ENCODE measurements at regions not wholly inside any gene's neighbourhood (a gene's known extent, or its start where the extent isn't known, plus 50 kb on each side); places are given as distances from the start of the nearest gene placed in this dataset.
A peak's percentile ranks its signal among the peaks of the same experiment; 100 is the strongest.

GRCh38 chr17:54007855-54008254, 185.1 kb downstream of the KIF2B start:
- POLR2A ChIA-PET (ENCODE audit: partially characterized antibody): no interaction called here
- no peak overlapping the region for H3K14ac ChIP-seq (ENCODE audit: insufficient read length)
- no peak overlapping the region for H2BK12ac ChIP-seq (ENCODE audit: low read depth, low read length)
- H3K36me3 ChIP-seq (ENCODE audit: control insufficient read depth in 2 of 4, insufficient read depth in 4 of 4, low read length in 3 of 4): no peaks in the 10 kb centered on the region
- no peak overlapping the region for H3K56ac ChIP-seq (replicated peaks; ENCODE audit: insufficient read length, low read depth, low read length)
- no peak overlapping the region for H3K18ac ChIP-seq (ENCODE audit: extremely low read depth, low read length)
- 88% methylated on average over 2 of the region's 2 CpGs; no CpG with 5 or more reads in 1 of the 2 experiments for WGBS, 2 experiments (ENCODE audit: extremely low coverage in 1 of 2, insufficient coverage in 1 of 2, insufficient read length in 1 of 2, insufficient replicate concordance in 2 of 2, low coverage in 1 of 2, low lambda C conversion rate in 2 of 2, missing lambda C conversion rate in 1 of 2)
- H2AFZ ChIP-seq (ENCODE audit: low read length): no peak overlapping the region
- H2BK15ac ChIP-seq (ENCODE audit: low read length): no peak overlapping the region
- H3K27ac ChIP-seq (ENCODE audit: low read depth, low read length): no peak overlapping the region
- H4K20me1 ChIP-seq (replicated peaks in 1 of 2; ENCODE audit: control insufficient read depth in 1 of 2, insufficient read depth in 2 of 2, low read length in 2 of 2): no peaks in the 10 kb centered on the region
- no peak overlapping the region for H2AK5ac ChIP-seq (ENCODE audit: low read depth, low read length)
- no peak overlapping the region for H4K91ac ChIP-seq (replicated peaks; ENCODE audit: insufficient read length, low read length)
- no peaks in the 10 kb centered on the region for H3K27me3 ChIP-seq (replicated peaks in 1 of 4; ENCODE audit: control insufficient read depth in 3 of 4, extremely low read depth in 1 of 4, insufficient read depth in 3 of 4, low read length in 3 of 4)
- no peak overlapping the region for H2BK20ac ChIP-seq (ENCODE audit: low read length)
- H3K4me3 ChIP-seq (ENCODE audit: extremely low read depth in 1 of 4, insufficient read depth in 2 of 4, low read depth in 3 of 4, low read length in 4 of 4): no peak overlapping the region
- H3K79me1 ChIP-seq (ENCODE audit: low read depth, low read length): no peaks in the 10 kb centered on the region
- H3K23ac ChIP-seq (ENCODE audit: insufficient read length): no peak overlapping the region
- H3K9ac ChIP-seq (replicated peaks in 1 of 4; ENCODE audit: extremely low read depth in 1 of 4, low read depth in 3 of 4, low read length in 3 of 4): no peak overlapping the region
- H4K8ac ChIP-seq (ENCODE audit: extremely low read depth, insufficient read depth, low read length): no peak overlapping the region
- CTCF ChIA-PET (ENCODE audit: partially characterized antibody): no interaction called here
- H4K5ac ChIP-seq (ENCODE audit: insufficient read length, low read depth, low read length): no peak overlapping the region
- TF ChIP-seq ATF2 (IDR thresholded peaks at IDR 0.05; ENCODE audit: low read length) (no peak), RAD21 (IDR thresholded peaks at IDR 0.05 in 1 of 2, conservative IDR thresholded peaks at IDR 0.05 in 1 of 2; ENCODE audit: low read depth in 2 of 2, low read length in 2 of 2) (peak; percentile 20 to 42; a peak in 2 of 4 replicates)
- TF ChIP-seq, protein P1, sequence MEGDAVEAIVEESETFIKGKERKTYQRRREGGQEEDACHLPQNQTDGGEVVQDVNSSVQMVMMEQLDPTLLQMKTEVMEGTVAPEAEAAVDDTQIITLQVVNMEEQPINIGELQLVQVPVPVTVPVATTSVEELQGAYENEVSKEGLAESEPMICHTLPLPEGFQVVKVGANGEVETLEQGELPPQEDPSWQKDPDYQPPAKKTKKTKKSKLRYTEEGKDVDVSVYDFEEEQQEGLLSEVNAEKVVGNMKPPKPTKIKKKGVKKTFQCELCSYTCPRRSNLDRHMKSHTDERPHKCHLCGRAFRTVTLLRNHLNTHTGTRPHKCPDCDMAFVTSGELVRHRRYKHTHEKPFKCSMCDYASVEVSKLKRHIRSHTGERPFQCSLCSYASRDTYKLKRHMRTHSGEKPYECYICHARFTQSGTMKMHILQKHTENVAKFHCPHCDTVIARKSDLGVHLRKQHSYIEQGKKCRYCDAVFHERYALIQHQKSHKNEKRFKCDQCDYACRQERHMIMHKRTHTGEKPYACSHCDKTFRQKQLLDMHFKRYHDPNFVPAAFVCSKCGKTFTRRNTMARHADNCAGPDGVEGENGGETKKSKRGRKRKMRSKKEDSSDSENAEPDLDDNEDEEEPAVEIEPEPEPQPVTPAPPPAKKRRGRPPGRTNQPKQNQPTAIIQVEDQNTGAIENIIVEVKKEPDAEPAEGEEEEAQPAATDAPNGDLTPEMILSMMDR (IDR thresholded peaks at IDR 0.05; ENCODE audit: control extremely low read depth in 1 of 3, insufficient read depth in 1 of 3, low read depth in 1 of 3, low read length in 3 of 3): peak in 2 of 3 experiments; percentile 5 to 10; a peak in 2 of 4 replicates
- H2BK5ac ChIP-seq (ENCODE audit: low read depth, low read length): no peak overlapping the region
- no peaks in the 10 kb centered on the region for H3K4me1 ChIP-seq (replicated peaks in 1 of 4; ENCODE audit: control insufficient read depth in 3 of 4, insufficient read depth in 4 of 4, low read length in 3 of 4)
- H3K9me3 ChIP-seq (ENCODE audit: insufficient read depth in 2 of 2, low read depth in 1 of 2, low read length in 1 of 2): no peaks in the 10 kb centered on the region
- no peaks in the 10 kb centered on the region for H3K79me2 ChIP-seq (ENCODE audit: control insufficient read depth in 1 of 2, insufficient read depth in 2 of 2, low read length in 2 of 2)
- H3K23me2 ChIP-seq (ENCODE audit: low read depth, low read length): no peaks in the 10 kb centered on the region; the same call in 1 of the 2 replicates
- no peak overlapping the region for H3K4ac ChIP-seq (replicated peaks; ENCODE audit: insufficient read length, low read depth, low read length)
- DNase-seq (ENCODE audit: low read depth in 1 of 2, low spot score in 2 of 2) (no peak), FAIRE-seq (no peak)
- no peak overlapping the region for H3K4me2 ChIP-seq (ENCODE audit: insufficient read depth in 1 of 2, low read depth in 2 of 2, low read length in 2 of 2)
- no peak overlapping the region for H2BK120ac ChIP-seq (replicated peaks; ENCODE audit: low read depth, low read length)
